Uterus (tissue), 2 donors: ENCODE measurements at regions not wholly inside any gene's neighbourhood (a gene's known extent, or its start where the extent isn't known, plus 50 kb on each side); places are given as distances from the start of the nearest gene placed in this dataset.

Experiments used
- CTCF ChIP-seq, 4 experiments: fragments of 200-600 bp in 2 of 4; fragments of 450-650 bp in 2 of 4; sonication (generic) in 2 of 4; IDR thresholded peaks; one replicate each; pipeline ENCODE4 v1.5.1; 2016 to 2019; ENCODE audit warnings: antibody characterized with exemption in 4 of 4, mild to moderate bottlenecking in 2 of 4, moderate library complexity in 1 of 4
- POLR2A ChIP-seq, 2 donors: fragments of 450-650 bp; IDR thresholded peaks; one replicate each; pipeline ENCODE4 v1.6.1; 2016; ENCODE audit warnings: antibody characterized with exemption in 2 of 2, mild to moderate bottlenecking in 1 of 2, moderate library complexity in 1 of 2

DNA sequence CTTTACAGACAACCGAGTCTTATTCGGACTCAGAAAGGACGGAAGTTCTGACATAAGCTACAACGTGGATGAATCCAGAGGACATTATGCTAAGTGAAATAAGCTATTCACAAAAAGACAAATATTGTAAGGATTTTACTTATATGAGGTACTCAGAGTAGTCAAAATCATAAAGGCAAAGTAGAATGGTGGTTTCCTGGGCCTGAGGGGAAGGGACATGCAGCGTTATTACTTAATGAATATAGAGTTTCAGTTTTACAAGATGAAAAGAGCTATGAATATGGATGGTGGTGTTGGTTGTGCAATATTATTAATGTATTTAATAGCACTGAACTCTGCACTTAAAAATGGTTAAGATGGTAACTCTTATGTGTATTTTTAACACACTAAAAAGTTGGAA is 419.1 kb upstream of the SGCG start:
- no peak for TF ChIP-seq CTCF (IDR thresholded peaks at IDR 0.05)
- TF ChIP-seq POLR2A (IDR thresholded peaks at IDR 0.05): no peak
